HEK293T (cell line): ENCODE measurements at regions not wholly inside any gene's neighbourhood (a gene's known extent, or its start where the extent isn't known, plus 50 kb on each side); places are given as distances from the start of the nearest gene placed in this dataset.

Source experiments
- ARNT ChIP-seq: fragments of 450-650 bp; IDR thresholded peaks from 2 replicates; pipeline ENCODE4 v1.6.1; 2017; ENCODE audit warnings: mild to moderate bottlenecking
- BHLHE40 ChIP-seq: fragments of 450-650 bp; IDR thresholded peaks from 2 replicates; pipeline ENCODE4 v1.6.1; 2016; ENCODE audit warnings: mild to moderate bottlenecking, moderate library complexity, borderline replicate concordance
- FOXA1 ChIP-seq: fragments of 450-650 bp; IDR thresholded peaks from 2 replicates; pipeline ENCODE4 v1.6.1; 2016; ENCODE audit warnings: mild to moderate bottlenecking
- FOXM1 ChIP-seq: fragments of 450-650 bp; IDR thresholded peaks from 2 replicates; pipeline ENCODE4 v1.6.1; 2017; ENCODE audit warnings: mild to moderate bottlenecking, borderline replicate concordance
- NFRKB ChIP-seq: fragments of 450-650 bp; IDR thresholded peaks from 2 replicates; pipeline ENCODE4 v1.6.1; 2016; ENCODE audit warnings: mild to moderate bottlenecking, moderate library complexity
- PKNOX1 ChIP-seq: fragments of 450-650 bp; IDR thresholded peaks from 2 replicates; pipeline ENCODE4 v1.6.1; 2016
- SP1 ChIP-seq: fragments of 450-650 bp; IDR thresholded peaks from 2 replicates; pipeline ENCODE4 v1.6.1; 2017
- SUZ12 ChIP-seq: fragments of 450-650 bp; IDR thresholded peaks from 2 replicates; pipeline ENCODE4 v1.6.1; 2016; ENCODE audit warnings: mild to moderate bottlenecking
- TARDBP ChIP-seq: fragments of 450-650 bp; IDR thresholded peaks from 2 replicates; pipeline ENCODE4 v1.6.1; 2016
- ZNF384 ChIP-seq: fragments of 450-650 bp; IDR thresholded peaks from 2 replicates; pipeline ENCODE4 v1.6.1; 2016

DNA sequence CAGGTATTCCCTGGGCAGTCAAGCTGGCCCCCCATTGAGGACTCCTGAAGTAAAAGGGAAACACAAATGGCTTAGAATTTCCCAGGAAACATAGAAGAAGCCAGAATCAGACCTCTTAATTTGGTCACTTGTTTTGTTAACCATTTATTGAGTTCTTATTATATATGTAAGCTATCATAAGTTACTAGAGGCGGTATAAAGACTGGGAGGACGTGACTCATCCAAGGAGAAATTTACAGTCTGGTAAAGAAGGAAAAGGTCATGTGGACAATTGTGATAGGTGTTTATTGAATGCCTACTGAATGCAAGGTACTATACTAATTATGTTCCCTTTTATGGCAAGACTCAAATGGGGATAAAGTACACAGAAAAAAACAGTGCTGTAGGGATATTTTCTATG lies 146.7 kb downstream of the DYRK2 start:
- TF ChIP-seq BHLHE40, result no peak
- no peak for TF ChIP-seq NFRKB
- TF ChIP-seq TARDBP, result no peak
- no peak for TF ChIP-seq PKNOX1
- TF ChIP-seq SP1, result no peak
- TF ChIP-seq FOXM1, result no peak
- no peak for TF ChIP-seq ARNT
- TF ChIP-seq SUZ12, result no peak
- TF ChIP-seq FOXA1, result no peak
- no peak for TF ChIP-seq ZNF384
